ENCODE measurements at regions not wholly inside any gene's neighbourhood (a gene's known extent, or its start where the extent isn't known, plus 50 kb on each side); places are given as distances from the start of the nearest gene placed in this dataset.

DNA sequence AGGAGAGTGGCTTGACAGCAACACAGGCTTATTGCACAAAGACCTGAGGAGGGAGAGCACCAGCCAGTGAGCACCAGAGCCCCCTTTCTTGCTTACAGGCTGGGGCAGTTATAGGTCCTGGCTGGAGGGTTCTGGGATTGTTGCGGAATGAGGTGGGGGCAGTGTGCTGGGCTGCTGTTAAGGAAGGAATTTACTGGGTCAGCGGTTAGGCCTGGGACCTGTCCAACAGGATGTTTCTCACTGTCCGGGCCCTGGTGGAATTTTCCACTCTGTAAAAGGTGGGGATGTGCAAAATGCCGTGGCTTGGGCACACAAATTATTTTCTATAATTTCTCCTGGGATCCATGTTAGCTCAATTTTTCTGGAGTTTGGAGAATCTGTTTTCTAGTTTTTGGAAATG is 757.3 kb downstream of the TYW1 start:
- H3K36me3 ChIP-seq (ENCODE audit: insufficient read depth) = no peaks in the 10 kb centered on the region; the same call in 1 of the 2 replicates
- no peaks in the 10 kb centered on the region for H3K79me2 ChIP-seq (replicated peaks; ENCODE audit: insufficient read depth)
- no peak overlapping the region for H2AFZ ChIP-seq
- Mint-ChIP-seq H3K4me1 (no peaks in the 10 kb centered on the region), H3K9me3 (peaks cover 83% of the 10 kb centered on the region), H3K36me3 (ENCODE audit: low read depth) (peaks cover 43% of the 10 kb centered on the region), H3K27ac (no peak overlapping the region), H3K27me3 (ENCODE audit: insufficient read depth, low read depth, poor library complexity) (peaks cover 3% of the 10 kb centered on the region), H3K4me3 (no peak overlapping the region)
- no peak for DNase-seq (ENCODE audit: low spot score)
- no peak overlapping the region for H3K4me2 ChIP-seq
- TF ChIP-seq, protein P1, sequence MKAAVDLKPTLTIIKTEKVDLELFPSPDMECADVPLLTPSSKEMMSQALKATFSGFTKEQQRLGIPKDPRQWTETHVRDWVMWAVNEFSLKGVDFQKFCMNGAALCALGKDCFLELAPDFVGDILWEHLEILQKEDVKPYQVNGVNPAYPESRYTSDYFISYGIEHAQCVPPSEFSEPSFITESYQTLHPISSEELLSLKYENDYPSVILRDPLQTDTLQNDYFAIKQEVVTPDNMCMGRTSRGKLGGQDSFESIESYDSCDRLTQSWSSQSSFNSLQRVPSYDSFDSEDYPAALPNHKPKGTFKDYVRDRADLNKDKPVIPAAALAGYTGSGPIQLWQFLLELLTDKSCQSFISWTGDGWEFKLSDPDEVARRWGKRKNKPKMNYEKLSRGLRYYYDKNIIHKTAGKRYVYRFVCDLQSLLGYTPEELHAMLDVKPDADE (IDR thresholded peaks at IDR 0.05) = no peak
- TF ChIP-seq POLR2AphosphoS5 (IDR thresholded peaks at IDR 0.05; ENCODE audit: low read depth) (no peak), EZH2phosphoT487 (IDR thresholded peaks at IDR 0.05; ENCODE audit: unreplicated experiment) (no peak), CREB1 (CRISPR knock-in tag; IDR thresholded peaks at IDR 0.05; ENCODE audit: low read depth) (no peak)
- TF ChIP-seq, protein P2, sequence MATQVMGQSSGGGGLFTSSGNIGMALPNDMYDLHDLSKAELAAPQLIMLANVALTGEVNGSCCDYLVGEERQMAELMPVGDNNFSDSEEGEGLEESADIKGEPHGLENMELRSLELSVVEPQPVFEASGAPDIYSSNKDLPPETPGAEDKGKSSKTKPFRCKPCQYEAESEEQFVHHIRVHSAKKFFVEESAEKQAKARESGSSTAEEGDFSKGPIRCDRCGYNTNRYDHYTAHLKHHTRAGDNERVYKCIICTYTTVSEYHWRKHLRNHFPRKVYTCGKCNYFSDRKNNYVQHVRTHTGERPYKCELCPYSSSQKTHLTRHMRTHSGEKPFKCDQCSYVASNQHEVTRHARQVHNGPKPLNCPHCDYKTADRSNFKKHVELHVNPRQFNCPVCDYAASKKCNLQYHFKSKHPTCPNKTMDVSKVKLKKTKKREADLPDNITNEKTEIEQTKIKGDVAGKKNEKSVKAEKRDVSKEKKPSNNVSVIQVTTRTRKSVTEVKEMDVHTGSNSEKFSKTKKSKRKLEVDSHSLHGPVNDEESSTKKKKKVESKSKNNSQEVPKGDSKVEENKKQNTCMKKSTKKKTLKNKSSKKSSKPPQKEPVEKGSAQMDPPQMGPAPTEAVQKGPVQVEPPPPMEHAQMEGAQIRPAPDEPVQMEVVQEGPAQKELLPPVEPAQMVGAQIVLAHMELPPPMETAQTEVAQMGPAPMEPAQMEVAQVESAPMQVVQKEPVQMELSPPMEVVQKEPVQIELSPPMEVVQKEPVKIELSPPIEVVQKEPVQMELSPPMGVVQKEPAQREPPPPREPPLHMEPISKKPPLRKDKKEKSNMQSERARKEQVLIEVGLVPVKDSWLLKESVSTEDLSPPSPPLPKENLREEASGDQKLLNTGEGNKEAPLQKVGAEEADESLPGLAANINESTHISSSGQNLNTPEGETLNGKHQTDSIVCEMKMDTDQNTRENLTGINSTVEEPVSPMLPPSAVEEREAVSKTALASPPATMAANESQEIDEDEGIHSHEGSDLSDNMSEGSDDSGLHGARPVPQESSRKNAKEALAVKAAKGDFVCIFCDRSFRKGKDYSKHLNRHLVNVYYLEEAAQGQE (IDR thresholded peaks at IDR 0.05; ENCODE audit: unreplicated experiment) = no peak
- TF ChIP-seq, protein P3, sequence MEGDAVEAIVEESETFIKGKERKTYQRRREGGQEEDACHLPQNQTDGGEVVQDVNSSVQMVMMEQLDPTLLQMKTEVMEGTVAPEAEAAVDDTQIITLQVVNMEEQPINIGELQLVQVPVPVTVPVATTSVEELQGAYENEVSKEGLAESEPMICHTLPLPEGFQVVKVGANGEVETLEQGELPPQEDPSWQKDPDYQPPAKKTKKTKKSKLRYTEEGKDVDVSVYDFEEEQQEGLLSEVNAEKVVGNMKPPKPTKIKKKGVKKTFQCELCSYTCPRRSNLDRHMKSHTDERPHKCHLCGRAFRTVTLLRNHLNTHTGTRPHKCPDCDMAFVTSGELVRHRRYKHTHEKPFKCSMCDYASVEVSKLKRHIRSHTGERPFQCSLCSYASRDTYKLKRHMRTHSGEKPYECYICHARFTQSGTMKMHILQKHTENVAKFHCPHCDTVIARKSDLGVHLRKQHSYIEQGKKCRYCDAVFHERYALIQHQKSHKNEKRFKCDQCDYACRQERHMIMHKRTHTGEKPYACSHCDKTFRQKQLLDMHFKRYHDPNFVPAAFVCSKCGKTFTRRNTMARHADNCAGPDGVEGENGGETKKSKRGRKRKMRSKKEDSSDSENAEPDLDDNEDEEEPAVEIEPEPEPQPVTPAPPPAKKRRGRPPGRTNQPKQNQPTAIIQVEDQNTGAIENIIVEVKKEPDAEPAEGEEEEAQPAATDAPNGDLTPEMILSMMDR (conservative IDR thresholded peaks at IDR 0.05; ENCODE audit: low read depth in 2 of 2) = no peak
- ATAC-seq = no peak
- no peaks in the 10 kb centered on the region for H3K4me1 ChIP-seq (ENCODE audit: insufficient read depth)
- H3K9me2 ChIP-seq (ENCODE audit: insufficient read depth) = no peaks in the 10 kb centered on the region
- H3K27me3 ChIP-seq (ENCODE audit: insufficient read depth) = no peaks in the 10 kb centered on the region
- no peaks in the 10 kb centered on the region for H3F3A ChIP-seq (replicated peaks; ENCODE audit: low read depth)
- H4K20me1 ChIP-seq (replicated peaks; ENCODE audit: insufficient read depth) = no peaks in the 10 kb centered on the region
- no peak overlapping the region for H3K27ac ChIP-seq (ENCODE audit: low read depth)
- H3K4me3 ChIP-seq = no peak overlapping the region

DNA sequence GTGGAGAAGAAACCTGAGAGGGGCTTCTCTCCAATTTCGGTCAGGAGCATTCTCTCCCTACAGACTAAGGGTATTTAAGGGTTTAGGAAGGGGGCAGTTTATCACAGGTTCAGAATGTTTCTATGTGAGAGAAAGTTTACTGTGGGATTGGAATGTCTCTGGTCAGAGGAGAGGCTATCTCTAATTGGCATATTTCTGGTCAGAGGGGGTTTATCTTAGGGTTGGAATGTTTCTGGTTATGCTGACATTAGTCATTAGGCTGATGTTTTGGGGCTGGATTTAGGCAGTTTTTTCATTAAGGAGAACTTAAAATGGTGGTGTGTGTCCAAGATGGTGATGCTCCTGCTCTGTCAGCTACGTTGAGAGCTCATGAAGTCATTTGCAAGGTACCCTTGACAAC is 758.0 kb downstream of the TYW1 start:
- no peaks in the 10 kb centered on the region for H3F3A ChIP-seq (replicated peaks; ENCODE audit: low read depth)
- H4K20me1 ChIP-seq (replicated peaks; ENCODE audit: insufficient read depth) = no peaks in the 10 kb centered on the region
- no peaks in the 10 kb centered on the region for H3K9me2 ChIP-seq (ENCODE audit: insufficient read depth)
- no peak overlapping the region for H3K27ac ChIP-seq (ENCODE audit: low read depth)
- Mint-ChIP-seq H3K4me3 (no peak overlapping the region), H3K36me3 (ENCODE audit: low read depth) (peaks cover 37% of the 10 kb centered on the region), H3K27me3 (ENCODE audit: insufficient read depth, low read depth, poor library complexity) (peaks cover 3% of the 10 kb centered on the region), H3K4me1 (no peaks in the 10 kb centered on the region), H3K9me3 (peaks cover 80% of the 10 kb centered on the region), H3K27ac (no peak overlapping the region)
- H3K4me3 ChIP-seq = no peak overlapping the region
- no peaks in the 10 kb centered on the region for H3K27me3 ChIP-seq (ENCODE audit: insufficient read depth)
- no peaks in the 10 kb centered on the region; the same call in 1 of the 2 replicates for H3K36me3 ChIP-seq (ENCODE audit: insufficient read depth)
- TF ChIP-seq, protein P3 (conservative IDR thresholded peaks at IDR 0.05; ENCODE audit: low read depth in 2 of 2) = no peak
- TF ChIP-seq POLR2AphosphoS5 (IDR thresholded peaks at IDR 0.05; ENCODE audit: low read depth) (no peak), CREB1 (CRISPR knock-in tag; IDR thresholded peaks at IDR 0.05; ENCODE audit: low read depth) (no peak), STAT1 (IDR thresholded peaks at IDR 0.05; ENCODE audit: unreplicated experiment) (no peak)
- DNase-seq (ENCODE audit: low spot score) = no peak
- H3K4me1 ChIP-seq (ENCODE audit: insufficient read depth) = no peaks in the 10 kb centered on the region
- no peak for ATAC-seq
- no peaks in the 10 kb centered on the region for H3K79me2 ChIP-seq (replicated peaks; ENCODE audit: insufficient read depth)
- H3K4me2 ChIP-seq = no peak overlapping the region
- no peak overlapping the region for H2AFZ ChIP-seq
